Pancreas (tissue), 10 donors: ENCODE measurements at regions not wholly inside any gene's neighbourhood (a gene's known extent, or its start where the extent isn't known, plus 50 kb on each side); places are given as distances from the start of the nearest gene placed in this dataset.

Experiments
- ATAC-seq, 4 donors: fragments of 200-7000 bp; cut with Tn5 transposase; one replicate each; pipeline versions ENCODE4 v1.8.0 to v1.9.1; 2020; ENCODE audit warnings: mild to moderate bottlenecking in 4 of 4, moderate library complexity in 4 of 4
- DNase-seq, 6 donors: peaks; one replicate each; pipeline ENCODE4 v3.0.0-alpha.2; 2020
- FAIRE-seq: peaks from 2 replicates; lab custom pipeline; 2012; peaks lifted over from hg19 to GRCh38; lab: Jason Lieb, UNC
- H3K27ac ChIP-seq, 4 donors: fragments of 200-600 bp; sonication (generic); 1 replicate in 3 of 4; 2 replicates in 1 of 4; pipeline versions ENCODE4 v1.5.0 to v1.8.0; 2020
- H3K27me3 ChIP-seq, 4 donors: fragments of 200-600 bp; one replicate each; pipeline ENCODE4 v1.8.0; 2021
- H3K36me3 ChIP-seq, 3 donors: fragments of 200-600 bp; sonication (generic) in 1 of 3; one replicate each; pipeline versions ENCODE4 v1.5.0 to v1.8.0; 2020 to 2021
- H3K4me1 ChIP-seq, 3 donors: fragments of 200-600 bp; one replicate each; pipeline ENCODE4 v1.8.0; 2021
- H3K4me3 ChIP-seq, 4 donors: fragments of 200-600 bp; sonication (generic) in 2 of 4; one replicate each; pipeline versions ENCODE4 v1.5.0 to v1.8.0; 2020 to 2021
- H3K9me3 ChIP-seq, 4 donors: fragments of 200-600 bp; one replicate each; pipeline ENCODE4 v1.8.0; 2021
- CTCF ChIP-seq, 4 donors: fragments of 200-600 bp; sonication (generic) in 3 of 4; IDR thresholded peaks; one replicate each; pipeline versions ENCODE4 v1.5.0 to v1.8.0; 2021; ENCODE audit warnings: antibody characterized with exemption in 4 of 4
- WGBS, 2 donors: extraction: QIAGEN DNeasy Blood & Tissue Kit; methylation state at CpG; one replicate each; pipeline ENCODE4 v1.1.7; 2013; 5-methylcytosine and 5-hydroxymethylcytosine counted together
- intact Hi-C, 3 donors: fragments of 100-400 bp; cut with DNase I; formaldehyde crosslinking; loops; one replicate each; pipeline versions ENCODE4 v1.11.1 to v1.14.2; 2022
- donor health status: healthy with polysubstance abuse.
- donor health status: DM: no; HTN: no; CAD: no; lungs with moderate emphysema.
- donor health status: DM: no; HTN: no; CAD: no.
- donor health status: control.
- donor health status: control.
- donor health status: Bipolar disorder and iron deficiency.
- donor health status: DM: yes; HTN: yes; CAD: no.
- donor health status: DM: no; HTN: no; CAD: no.
- donor health status: DM: no; HTN: no; CAD: no.
- donor health status: DM: yes; HTN: yes; CAD: no.

GRCh38 chr18:40420675-40421074 is 1534.4 kb upstream of the PIK3C3 start:
- no peak overlapping the region for H3K4me3 ChIP-seq
- H3K27ac ChIP-seq: no peak overlapping the region
- WGBS, 2 donors: 49 to 57% methylated on average over 1 of the region's 1 CpG
- H3K4me1 ChIP-seq: no peaks in the 10 kb centered on the region
- TF ChIP-seq CTCF (IDR thresholded peaks at IDR 0.05): no peak
- ATAC-seq (no peak), FAIRE-seq (no peak), DNase-seq (no peak)
- intact Hi-C loops: no loop called here
- H3K9me3 ChIP-seq: no peaks in the 10 kb centered on the region
- no peaks in the 10 kb centered on the region for H3K36me3 ChIP-seq
- no peaks in the 10 kb centered on the region for H3K27me3 ChIP-seq

- ATAC-seq: no peak
- Histone ChIP-seq H3K4me1 (no peaks in the 10 kb centered on the region), H3K4me3 (no peak overlapping the region), H3K27ac (no peak overlapping the region), H3K27me3 (no peaks in the 10 kb centered on the region), H3K36me3 (no peaks in the 10 kb centered on the region), H3K9me3 (no peaks in the 10 kb centered on the region)
- intact Hi-C loops: no loop called here
- WGBS, 2 donors: 29 to 55% methylated on average over 1 of the region's 1 CpG
- no peak for TF ChIP-seq CTCF (IDR thresholded peaks at IDR 0.05)
- no peak for DNase-seq
- no peak for FAIRE-seq
Measured at GRCh38 chr18:40417501-40417900, 1537.5 kb upstream of the PIK3C3 start.

GRCh38 chr18:40415821-40416220 is 1539.2 kb upstream of the PIK3C3 start:
- H3K4me3 ChIP-seq: no peak overlapping the region
- no peaks in the 10 kb centered on the region for H3K36me3 ChIP-seq
- DNase-seq (no peak), ATAC-seq (no peak), FAIRE-seq (no peak)
- no peak overlapping the region for H3K27ac ChIP-seq
- H3K27me3 ChIP-seq: no peaks in the 10 kb centered on the region
- intact Hi-C loops: no loop called here
- no peaks in the 10 kb centered on the region for H3K9me3 ChIP-seq
- 43 to 46% methylated on average over 3 of the region's 3 CpGs for WGBS, 2 donors
- no peak for TF ChIP-seq CTCF (IDR thresholded peaks at IDR 0.05)
- H3K4me1 ChIP-seq: no peaks in the 10 kb centered on the region

DNA sequence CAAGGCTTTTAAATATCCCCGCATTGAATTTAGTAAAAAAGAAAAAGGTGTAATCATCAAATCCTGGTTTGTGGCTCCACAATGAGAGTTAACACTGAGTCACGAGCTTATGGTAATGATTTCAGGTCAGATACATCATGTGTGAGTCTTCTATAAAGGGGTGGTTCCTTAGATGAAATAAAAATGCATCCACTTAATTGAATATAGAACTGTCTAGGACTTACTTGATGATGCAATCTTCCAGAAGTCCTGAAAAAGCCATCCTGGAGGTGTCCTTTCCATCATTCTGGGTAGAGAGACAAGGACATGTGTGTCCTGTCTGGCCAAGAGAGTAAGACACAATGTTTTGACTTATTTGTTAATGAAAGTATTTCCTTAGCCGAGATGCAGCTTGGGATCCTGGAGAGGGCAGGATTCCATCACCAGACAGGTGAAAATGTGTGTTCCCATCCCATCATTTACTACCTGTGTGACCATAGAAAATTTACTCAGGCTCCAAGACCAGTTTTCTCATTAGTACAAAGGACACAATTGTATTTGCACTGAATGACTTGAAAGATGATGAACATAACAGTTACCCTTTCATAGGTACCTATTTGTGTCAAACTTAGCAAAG is 1539.8 kb upstream of the PIK3C3 start:
- WGBS, 2 donors: 32 to 38% methylated on average over 3 of the region's 3 CpGs
- no peaks in the 10 kb centered on the region for H3K4me1 ChIP-seq
- H3K27me3 ChIP-seq: no peaks in the 10 kb centered on the region
- no peak for ATAC-seq
- H3K9me3 ChIP-seq: no peaks in the 10 kb centered on the region
- no peaks in the 10 kb centered on the region for H3K36me3 ChIP-seq
- DNase-seq: no peak
- no peak overlapping the region for H3K27ac ChIP-seq
- no peak for FAIRE-seq
- H3K4me3 ChIP-seq: no peak overlapping the region
- intact Hi-C loops: no loop called here
- no peak for TF ChIP-seq CTCF (IDR thresholded peaks at IDR 0.05)

DNA sequence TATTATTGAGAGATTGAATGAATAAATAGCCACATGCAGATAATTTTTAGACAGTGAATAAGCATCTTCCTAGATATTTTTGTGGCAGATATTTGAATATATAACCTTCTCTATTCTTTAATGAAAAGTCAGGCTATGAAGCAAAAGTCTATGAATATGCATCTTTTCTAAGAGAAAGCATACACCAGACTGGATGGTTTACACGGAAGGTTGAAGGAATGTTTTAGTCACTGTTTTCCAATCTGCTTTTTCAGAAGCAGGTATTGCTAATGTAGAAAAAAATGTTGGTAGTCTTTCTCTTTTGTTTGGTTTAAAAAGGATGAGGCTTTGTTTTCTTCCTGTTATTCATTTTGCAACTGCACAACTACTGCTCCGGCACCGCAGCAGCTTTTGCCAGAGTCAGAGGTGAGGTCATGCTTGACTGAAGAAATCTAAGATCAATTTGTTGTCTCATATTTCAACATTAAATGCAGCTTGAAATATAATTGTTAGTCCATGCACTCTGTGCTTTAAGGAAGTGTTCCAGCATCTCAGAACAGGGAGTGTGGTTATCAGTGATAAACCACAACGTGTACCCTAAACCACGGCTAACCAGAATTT is 1540.8 kb upstream of the PIK3C3 start:
- Histone ChIP-seq H3K27ac (no peak overlapping the region), H3K27me3 (no peaks in the 10 kb centered on the region), H3K4me3 (no peak overlapping the region), H3K4me1 (no peaks in the 10 kb centered on the region), H3K9me3 (no peaks in the 10 kb centered on the region), H3K36me3 (no peaks in the 10 kb centered on the region)
- ATAC-seq: no peak
- DNase-seq: no peak
- intact Hi-C loops: no loop called here
- TF ChIP-seq CTCF (IDR thresholded peaks at IDR 0.05): no peak
- no peak for FAIRE-seq
- WGBS, 2 donors: 12 to 18% methylated on average over 5 of the region's 5 CpGs
